HepG2 (cell line): ENCODE measurements at regions not wholly inside any gene's neighbourhood (a gene's known extent, or its start where the extent isn't known, plus 50 kb on each side); places are given as distances from the start of the nearest gene placed in this dataset.

Source experiments
- ATAC-seq: fragments of 200-7000 bp; cut with Tn5 transposase; 3 replicates; pipeline ENCODE4 v1.9.1; 2020; ENCODE audit warnings: mild to moderate bottlenecking, moderate library complexity
- BruUV-seq: library from RNA; stranded (reverse); fragments of 400-500 nt; replicated peaks from 2 replicates; lab custom pipeline; 2021; lab: Mats Ljungman, UMichigan
- CTCF ChIA-PET: fragments of 300-600 bp; formaldehyde crosslinking; extraction: SDS; loops from one replicate; lab custom pipeline; 2021; ENCODE audit warnings: low total read pairs, inconsistent platforms, low intra/inter-chr PET ratio; lab: Yijun Ruan, JAX
- POLR2A ChIA-PET: fragments of 350-600 bp; sonication (Branson Sonifier 250); formaldehyde crosslinking; loops from one replicate; lab custom pipeline; 2020; ENCODE audit warnings: antibody characterized with exemption, inconsistent platforms; lab: Yijun Ruan, JAX
- DNase-seq: peaks from one replicate; pipeline ENCODE4 v3.0.0-alpha.2; 2015; ENCODE audit warnings: low spot score
- FAIRE-seq: peaks from 3 replicates; lab custom pipeline; 2011; peaks lifted over from hg19 to GRCh38; lab: Jason Lieb, UNC
- H2AFZ ChIP-seq: one replicate; pipeline ENCODE4 v1.6.1; 2011; ENCODE audit warnings: low read length, inconsistent platforms
- H3K27ac ChIP-seq: fragments of 300-600 bp; 3 replicates; pipeline ENCODE4 v1.8.0; 2011; ENCODE audit warnings: mixed run types, mild to moderate bottlenecking, mixed read lengths, low read length, inconsistent platforms; ENCODE audit not compliant: insufficient read depth; ENCODE audit errors: extremely low read length
- H3K27me3 ChIP-seq, 2 experiments: fragments of 200-600 bp in 1 of 2; 2 replicates in 1 of 2; 3 replicates in 1 of 2; pipeline versions ENCODE4 v1.6.0 to v1.8.0; 2011; ENCODE audit warnings: low read length in 2 of 2, mild to moderate bottlenecking in 2 of 2, moderate library complexity in 2 of 2, inconsistent platforms in 1 of 2; ENCODE audit not compliant: insufficient read depth in 2 of 2, control insufficient read depth in 1 of 2
- H3K36me3 ChIP-seq, 2 experiments: fragments of 200-600 bp in 1 of 2; replicated peaks in 1 of 2; 2 replicates in 1 of 2; 3 replicates in 1 of 2; pipeline versions ENCODE4 v1.5.1 to v1.8.0; 2011; ENCODE audit warnings: low read length in 2 of 2, inconsistent platforms in 1 of 2; ENCODE audit not compliant: insufficient read depth in 2 of 2, control insufficient read depth in 1 of 2
- H3K4me1 ChIP-seq: 2 replicates; pipeline ENCODE4 v1.5.1; 2012; ENCODE audit warnings: low read length, inconsistent platforms; ENCODE audit not compliant: insufficient read depth
- H3K4me2 ChIP-seq: 2 replicates; pipeline ENCODE4 v1.6.0; 2011; ENCODE audit warnings: low read depth, low read length, inconsistent platforms
- H3K4me3 ChIP-seq, 3 experiments: fragments of 200-600 bp in 1 of 3; sonication (generic), shearing (Covaris generic) in 1 of 3; replicated peaks in 1 of 3; 2 replicates each; pipeline ENCODE4 v1.5.1; 2011 to 2016; ENCODE audit warnings: low read length in 3 of 3, inconsistent platforms in 2 of 3, low read depth in 2 of 3, mild to moderate bottlenecking in 2 of 3, control low read depth in 1 of 3, mixed read lengths in 1 of 3; ENCODE audit not compliant: insufficient read depth in 1 of 3
- H3K79me2 ChIP-seq: one replicate; pipeline ENCODE4 v1.6.1; 2011; ENCODE audit warnings: low read length, inconsistent platforms; ENCODE audit not compliant: insufficient read depth
- H3K9ac ChIP-seq: 2 replicates; pipeline ENCODE4 v1.6.0; 2011; ENCODE audit warnings: mild to moderate bottlenecking, low read depth, low read length, inconsistent platforms; ENCODE audit not compliant: insufficient read depth
- H3K9me3 ChIP-seq: 2 replicates; pipeline ENCODE4 v1.5.1; 2012; ENCODE audit warnings: mild to moderate bottlenecking, low read length
- H4K20me1 ChIP-seq: 2 replicates; pipeline ENCODE4 v1.6.0; 2011; ENCODE audit warnings: inconsistent platforms, mild to moderate bottlenecking, low read length, moderate library complexity; ENCODE audit not compliant: insufficient read depth
- EED ChIP-seq: sonication (generic); formaldehyde crosslinking; IDR thresholded peaks from 2 replicates; pipeline ENCODE4 v1.5.0; 2020; ENCODE audit warnings: mild to moderate bottlenecking, missing genetic modification reagents
- KLF15 ChIP-seq: sonication (generic); formaldehyde crosslinking; IDR thresholded peaks from 2 replicates; pipeline ENCODE4 v1.8.1; 2023; ENCODE audit warnings: borderline replicate concordance, mild to moderate bottlenecking, inconsistent platforms, missing genetic modification reagents, mixed read lengths
- MTF2 ChIP-seq: sonication (generic); formaldehyde crosslinking; IDR thresholded peaks from 2 replicates; pipeline ENCODE4 v1.5.0; 2020; ENCODE audit warnings: missing genetic modification reagents, borderline replicate concordance
- MZF1 ChIP-seq: sonication (generic); formaldehyde crosslinking; IDR thresholded peaks from 2 replicates; pipeline ENCODE4 v1.8.1; 2023; ENCODE audit warnings: mild to moderate bottlenecking, missing genetic modification reagents, borderline replicate concordance
- RFX3 ChIP-seq: IDR thresholded peaks from 2 replicates; pipeline ENCODE4 v1.6.1; 2016; ENCODE audit warnings: missing biosample characterization, missing genetic modification reagents
- SRSF9 ChIP-seq: fragments of 200-400 bp; formaldehyde crosslinking; IDR thresholded peaks from 2 replicates; pipeline ENCODE4 v1.6.1; 2018; ENCODE audit warnings: borderline replicate concordance, mild to moderate bottlenecking, low read depth, low read length; ENCODE audit not compliant: insufficient read depth, poor library complexity, severe bottlenecking
- SYNCRIP ChIP-seq: fragments of 200-400 bp; formaldehyde crosslinking; IDR thresholded peaks from 2 replicates; pipeline ENCODE4 v1.6.1; 2018; ENCODE audit warnings: mild to moderate bottlenecking, low read depth, low read length; ENCODE audit not compliant: insufficient read depth
- TAF1 ChIP-seq: sonication (generic); formaldehyde crosslinking; IDR thresholded peaks from 2 replicates; pipeline ENCODE4 v1.4.0; 2020; ENCODE audit warnings: missing genetic modification reagents
- ZC3H4 ChIP-seq: sonication (generic); formaldehyde crosslinking; IDR thresholded peaks from 2 replicates; pipeline ENCODE4 v1.4.0; 2020; ENCODE audit warnings: missing genetic modification reagents, borderline replicate concordance
- ZNF274 ChIP-seq: sonication (generic); formaldehyde crosslinking; IDR thresholded peaks from 2 replicates; pipeline ENCODE4 v1.5.1; 2020; ENCODE audit warnings: mild to moderate bottlenecking, missing genetic modification reagents
- ZNF382 ChIP-seq: sonication (generic); formaldehyde crosslinking; IDR thresholded peaks from 2 replicates; pipeline ENCODE4 v1.5.0; 2020; ENCODE audit warnings: missing genetic modification reagents, mild to moderate bottlenecking, borderline replicate concordance
- ZNF468 ChIP-seq: sonication (generic); formaldehyde crosslinking; IDR thresholded peaks from 2 replicates; pipeline ENCODE4 v1.8.0; 2022; ENCODE audit warnings: mild to moderate bottlenecking, moderate library complexity, missing genetic modification reagents
- ZNF501 ChIP-seq: sonication (generic); formaldehyde crosslinking; IDR thresholded peaks from 2 replicates; pipeline ENCODE4 v1.5.1; 2020; ENCODE audit warnings: mild to moderate bottlenecking, moderate library complexity, missing genetic modification reagents
- ZNF777 ChIP-seq: sonication (generic); formaldehyde crosslinking; IDR thresholded peaks from 2 replicates; pipeline ENCODE4 v1.4.0; 2020; ENCODE audit warnings: missing genetic modification reagents
- WGBS: methylation state at CpG from one replicate; pipeline ENCODE4 v1.1.6; 2017; ENCODE audit warnings: low lambda C conversion rate; 5-methylcytosine and 5-hydroxymethylcytosine counted together
- in situ Hi-C: cut with HindIII; loops from 2 replicates; pipeline ENCODE4 v1.10.0; 2017; ENCODE audit warnings: low pct_unique_long_range_greater_than_20kb; ENCODE audit not compliant: extremely low pct_ligation_motif_present
- intact Hi-C: fragments of 100-400 bp; cut with micrococcal nuclease; formaldehyde crosslinking; loops from one replicate; pipeline ENCODE4 v1.10.0; 2022; ENCODE audit not compliant: unreplicated experiment
- TF ChIP-seq, protein P1 (sequence below): sonication (generic); formaldehyde crosslinking; IDR thresholded peaks from 2 replicates; pipeline ENCODE4 v1.9.0; 2022; ENCODE audit warnings: missing genetic modification reagents, mild to moderate bottlenecking, borderline replicate concordance
- TF ChIP-seq, protein P2 (sequence below): sonication (generic); formaldehyde crosslinking; IDR thresholded peaks from 2 replicates; pipeline ENCODE4 v1.4.0; 2020; ENCODE audit warnings: mild to moderate bottlenecking, missing genetic modification reagents
- TF ChIP-seq, protein P3 (sequence below): sonication (generic); formaldehyde crosslinking; IDR thresholded peaks from 2 replicates; pipeline ENCODE4 v1.4.0; 2020; ENCODE audit warnings: mild to moderate bottlenecking, low read depth, missing genetic modification reagents
- TF ChIP-seq, protein P4 (sequence below): sonication (generic); formaldehyde crosslinking; IDR thresholded peaks from 2 replicates; pipeline ENCODE4 v1.5.1; 2020; ENCODE audit warnings: mild to moderate bottlenecking, missing genetic modification reagents

DNA sequence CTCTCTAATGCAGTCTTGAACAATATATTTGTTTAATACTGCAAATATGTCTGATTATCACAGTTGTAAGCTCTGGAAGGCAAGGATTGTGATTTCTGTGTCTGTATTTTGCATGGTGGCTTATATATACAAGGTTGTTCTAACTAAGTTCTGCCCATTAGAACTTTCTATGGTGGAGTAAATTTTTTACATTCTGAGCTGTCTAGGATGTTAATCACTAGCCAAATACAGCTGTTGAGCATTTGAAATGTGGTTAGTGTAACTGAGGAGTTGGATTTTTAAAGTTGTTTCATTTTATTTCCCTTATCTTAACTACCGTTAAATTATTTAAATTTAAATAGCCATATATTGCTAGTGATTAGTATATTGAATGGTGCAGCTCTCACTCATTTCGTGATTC is 64.3 kb upstream of the DMRTA1 start (continued):
- TF ChIP-seq EED (CRISPR knock-in tag) (no peak), SRSF9 (no peak), ZNF501 (CRISPR knock-in tag) (no peak), MZF1 (CRISPR knock-in tag) (no peak), SYNCRIP (no peak)
- TF ChIP-seq, protein P1, sequence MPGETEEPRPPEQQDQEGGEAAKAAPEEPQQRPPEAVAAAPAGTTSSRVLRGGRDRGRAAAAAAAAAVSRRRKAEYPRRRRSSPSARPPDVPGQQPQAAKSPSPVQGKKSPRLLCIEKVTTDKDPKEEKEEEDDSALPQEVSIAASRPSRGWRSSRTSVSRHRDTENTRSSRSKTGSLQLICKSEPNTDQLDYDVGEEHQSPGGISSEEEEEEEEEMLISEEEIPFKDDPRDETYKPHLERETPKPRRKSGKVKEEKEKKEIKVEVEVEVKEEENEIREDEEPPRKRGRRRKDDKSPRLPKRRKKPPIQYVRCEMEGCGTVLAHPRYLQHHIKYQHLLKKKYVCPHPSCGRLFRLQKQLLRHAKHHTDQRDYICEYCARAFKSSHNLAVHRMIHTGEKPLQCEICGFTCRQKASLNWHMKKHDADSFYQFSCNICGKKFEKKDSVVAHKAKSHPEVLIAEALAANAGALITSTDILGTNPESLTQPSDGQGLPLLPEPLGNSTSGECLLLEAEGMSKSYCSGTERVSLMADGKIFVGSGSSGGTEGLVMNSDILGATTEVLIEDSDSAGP (CRISPR knock-in tag), result no peak
- TF ChIP-seq, all 625 proteins: peak for 0

DNA sequence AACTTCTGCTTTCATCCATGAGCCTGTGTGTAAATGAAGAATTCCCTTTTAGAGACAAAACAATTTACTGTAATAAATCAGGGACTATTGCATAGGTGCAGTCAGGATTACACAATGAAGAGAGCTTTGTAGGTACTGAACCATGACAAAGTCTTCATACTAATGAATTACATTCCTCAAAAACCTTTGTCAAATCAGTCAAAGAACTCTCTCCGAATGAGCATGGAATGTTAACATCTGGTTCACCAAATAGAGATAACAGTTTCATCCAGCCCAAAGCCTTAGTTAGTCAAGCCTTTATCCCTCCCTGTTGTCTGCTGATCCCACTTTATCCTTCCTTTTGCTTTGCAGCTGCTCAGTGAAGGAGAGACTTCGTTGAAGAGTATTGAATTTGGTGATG is 62.9 kb upstream of the DMRTA1 start:
- CTCF ChIA-PET, result no interaction called here
- no peaks in the 10 kb centered on the region for H4K20me1 ChIP-seq
- 4% methylated on average over 2 of the region's 2 CpGs for WGBS
- no peak for ATAC-seq
- intact Hi-C loops (no loop called here), in situ Hi-C loops (no loop called here)
- POLR2A ChIA-PET, result no interaction called here
- no peak for FAIRE-seq
- H3K4me3 ChIP-seq, result no peak overlapping the region
- no peak overlapping the region for H3K4me2 ChIP-seq
- no peak overlapping the region for H3K27ac ChIP-seq
- no peaks in the 10 kb centered on the region for H3K27me3 ChIP-seq
- no peak overlapping the region for H2AFZ ChIP-seq
- no peaks in the 10 kb centered on the region for H3K79me2 ChIP-seq
- H3K9ac ChIP-seq, result no peak overlapping the region
- no peaks in the 10 kb centered on the region for H3K4me1 ChIP-seq
- no TSS peak for BruUV-seq
- no peaks in the 10 kb centered on the region for H3K9me3 ChIP-seq
- H3K36me3 ChIP-seq, result no peaks in the 10 kb centered on the region
- no peak for DNase-seq
- TF ChIP-seq, protein P2, sequence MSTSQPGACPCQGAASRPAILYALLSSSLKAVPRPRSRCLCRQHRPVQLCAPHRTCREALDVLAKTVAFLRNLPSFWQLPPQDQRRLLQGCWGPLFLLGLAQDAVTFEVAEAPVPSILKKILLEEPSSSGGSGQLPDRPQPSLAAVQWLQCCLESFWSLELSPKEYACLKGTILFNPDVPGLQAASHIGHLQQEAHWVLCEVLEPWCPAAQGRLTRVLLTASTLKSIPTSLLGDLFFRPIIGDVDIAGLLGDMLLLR (CRISPR knock-in tag), result no peak
- TF ChIP-seq ZNF382 (CRISPR knock-in tag), result no peak
- TF ChIP-seq ZNF274, result no peak
- TF ChIP-seq TAF1 (CRISPR knock-in tag), result no peak
- no peak for TF ChIP-seq ZC3H4 (CRISPR knock-in tag)
- TF ChIP-seq, protein P3, sequence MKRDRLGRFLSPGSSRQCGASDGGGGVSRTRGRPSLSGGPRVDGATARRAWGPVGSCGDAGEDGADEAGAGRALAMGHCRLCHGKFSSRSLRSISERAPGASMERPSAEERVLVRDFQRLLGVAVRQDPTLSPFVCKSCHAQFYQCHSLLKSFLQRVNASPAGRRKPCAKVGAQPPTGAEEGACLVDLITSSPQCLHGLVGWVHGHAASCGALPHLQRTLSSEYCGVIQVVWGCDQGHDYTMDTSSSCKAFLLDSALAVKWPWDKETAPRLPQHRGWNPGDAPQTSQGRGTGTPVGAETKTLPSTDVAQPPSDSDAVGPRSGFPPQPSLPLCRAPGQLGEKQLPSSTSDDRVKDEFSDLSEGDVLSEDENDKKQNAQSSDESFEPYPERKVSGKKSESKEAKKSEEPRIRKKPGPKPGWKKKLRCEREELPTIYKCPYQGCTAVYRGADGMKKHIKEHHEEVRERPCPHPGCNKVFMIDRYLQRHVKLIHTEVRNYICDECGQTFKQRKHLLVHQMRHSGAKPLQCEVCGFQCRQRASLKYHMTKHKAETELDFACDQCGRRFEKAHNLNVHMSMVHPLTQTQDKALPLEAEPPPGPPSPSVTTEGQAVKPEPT (CRISPR knock-in tag), result no peak
- no peak for TF ChIP-seq RFX3 (CRISPR knock-in tag)
- TF ChIP-seq ZNF468 (CRISPR knock-in tag), result no peak
- no peak for TF ChIP-seq ZNF777 (CRISPR knock-in tag)
- TF ChIP-seq, protein P4, sequence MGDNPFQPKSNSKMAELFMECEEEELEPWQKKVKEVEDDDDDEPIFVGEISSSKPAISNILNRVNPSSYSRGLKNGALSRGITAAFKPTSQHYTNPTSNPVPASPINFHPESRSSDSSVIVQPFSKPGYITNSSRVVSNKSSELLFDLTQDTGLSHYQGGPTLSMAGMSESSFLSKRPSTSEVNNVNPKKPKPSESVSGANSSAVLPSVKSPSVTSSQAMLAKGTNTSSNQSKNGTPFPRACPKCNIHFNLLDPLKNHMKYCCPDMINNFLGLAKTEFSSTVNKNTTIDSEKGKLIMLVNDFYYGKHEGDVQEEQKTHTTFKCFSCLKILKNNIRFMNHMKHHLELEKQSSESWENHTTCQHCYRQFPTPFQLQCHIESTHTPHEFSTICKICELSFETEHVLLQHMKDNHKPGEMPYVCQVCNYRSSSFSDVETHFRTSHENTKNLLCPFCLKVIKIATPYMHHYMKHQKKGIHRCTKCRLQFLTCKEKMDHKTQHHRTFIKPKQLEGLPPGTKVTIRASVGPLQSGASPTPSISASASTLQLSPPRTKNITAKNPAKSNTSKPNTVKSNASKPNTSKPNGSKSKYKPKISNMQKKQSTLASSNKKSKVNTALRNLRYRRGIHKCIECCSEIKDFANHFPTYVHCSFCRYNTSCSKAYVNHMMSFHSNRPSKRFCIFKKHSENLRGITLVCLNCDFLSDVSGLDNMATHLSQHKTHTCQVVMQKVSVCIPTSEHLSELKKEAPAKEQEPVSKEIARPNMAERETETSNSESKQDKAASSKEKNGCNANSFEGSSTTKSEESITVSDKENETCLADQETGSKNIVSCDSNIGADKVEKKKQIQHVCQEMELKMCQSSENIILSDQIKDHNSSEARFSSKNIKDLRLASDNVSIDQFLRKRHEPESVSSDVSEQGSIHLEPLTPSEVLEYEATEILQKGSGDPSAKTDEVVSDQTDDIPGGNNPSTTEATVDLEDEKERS (CRISPR knock-in tag), result no peak
- no peak for TF ChIP-seq MTF2 (CRISPR knock-in tag)
- no peak for TF ChIP-seq KLF15 (CRISPR knock-in tag)
